Right lung (tissue), 2 donors: ENCODE measurements at regions not wholly inside any gene's neighbourhood (a gene's known extent, or its start where the extent isn't known, plus 50 kb on each side); places are given as distances from the start of the nearest gene placed in this dataset.

Source experiments
- DNase-seq, 2 donors: peaks; one replicate each; pipeline ENCODE4 v3.0.0-alpha.2; 2013

DNA sequence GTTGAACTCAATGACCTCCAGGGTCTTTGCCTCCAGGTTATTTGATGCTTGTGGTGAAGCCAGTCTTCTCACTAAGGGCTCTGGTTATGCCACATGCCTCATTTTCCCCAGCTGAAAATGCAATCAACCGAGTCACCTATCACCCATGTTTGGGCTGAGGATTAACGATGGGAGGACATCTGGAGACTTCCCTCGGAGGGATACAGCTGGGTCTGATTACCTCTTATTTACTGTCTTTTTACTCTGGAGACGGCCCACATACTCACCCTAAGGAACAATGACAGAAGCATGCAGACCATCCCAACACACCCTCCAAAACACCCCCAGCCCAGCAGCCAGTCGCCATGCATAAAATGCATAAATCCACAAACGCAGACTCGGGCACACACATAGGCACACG is 187.4 kb downstream of the OPA1 start:
- DNase-seq, result no peak

DNA sequence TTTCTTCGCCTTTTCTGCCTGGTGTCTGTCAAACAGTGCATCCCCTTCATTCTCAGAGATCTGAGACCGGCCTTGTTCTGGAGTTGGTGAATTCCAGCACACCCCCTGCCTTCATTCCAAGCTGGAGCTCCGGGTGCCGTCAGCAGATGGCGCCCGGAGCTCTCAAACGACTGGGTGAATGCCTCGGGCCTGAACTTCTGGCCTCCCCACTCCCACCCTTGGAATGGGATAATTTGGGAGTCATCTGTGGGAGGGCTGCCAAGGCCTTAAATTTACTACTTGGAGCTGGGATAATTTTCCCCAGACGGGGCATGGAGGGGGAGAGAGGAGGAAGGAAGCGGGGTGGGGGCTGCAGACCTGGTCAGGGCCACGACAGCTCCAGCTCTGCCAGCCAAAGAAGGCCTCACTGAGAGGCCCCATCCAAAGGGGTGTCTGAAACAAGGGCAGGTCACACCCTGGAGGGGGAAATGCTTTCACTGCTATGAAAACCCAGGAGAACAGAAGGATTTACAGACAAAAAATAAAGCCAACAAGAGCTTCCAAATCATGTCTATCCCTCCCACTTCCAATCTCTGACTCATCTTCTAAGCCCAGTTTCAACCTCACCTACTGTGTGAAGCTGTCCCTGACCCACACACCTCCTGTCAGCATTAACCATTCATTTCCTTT is 187.9 kb downstream of the OPA1 start:
- peak; percentile 75 to 82 for DNase-seq

DNA sequence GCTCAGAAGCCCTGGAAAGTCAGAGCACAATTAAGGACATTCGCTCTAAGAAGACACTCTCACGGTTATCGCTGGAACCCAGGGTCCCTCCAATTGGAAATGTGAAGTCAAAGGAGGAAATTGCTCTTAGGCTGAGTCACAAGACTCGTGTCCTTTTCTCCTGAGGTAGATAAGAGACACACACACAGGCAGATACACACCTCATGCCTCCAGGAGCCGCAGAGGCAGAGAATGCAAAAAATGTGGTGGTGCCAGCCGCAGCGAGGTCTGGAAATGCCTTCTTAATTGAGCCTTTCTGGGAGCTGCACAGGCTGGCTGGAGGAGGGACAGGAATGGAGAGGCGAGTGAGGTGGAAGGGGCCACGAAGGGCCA is 189.3 kb downstream of the OPA1 start:
- DNase-seq, result no peak

- no peak for DNase-seq
Observed at GRCh38 chr3:193782747-193783146, 189.7 kb downstream of the OPA1 start.

DNA sequence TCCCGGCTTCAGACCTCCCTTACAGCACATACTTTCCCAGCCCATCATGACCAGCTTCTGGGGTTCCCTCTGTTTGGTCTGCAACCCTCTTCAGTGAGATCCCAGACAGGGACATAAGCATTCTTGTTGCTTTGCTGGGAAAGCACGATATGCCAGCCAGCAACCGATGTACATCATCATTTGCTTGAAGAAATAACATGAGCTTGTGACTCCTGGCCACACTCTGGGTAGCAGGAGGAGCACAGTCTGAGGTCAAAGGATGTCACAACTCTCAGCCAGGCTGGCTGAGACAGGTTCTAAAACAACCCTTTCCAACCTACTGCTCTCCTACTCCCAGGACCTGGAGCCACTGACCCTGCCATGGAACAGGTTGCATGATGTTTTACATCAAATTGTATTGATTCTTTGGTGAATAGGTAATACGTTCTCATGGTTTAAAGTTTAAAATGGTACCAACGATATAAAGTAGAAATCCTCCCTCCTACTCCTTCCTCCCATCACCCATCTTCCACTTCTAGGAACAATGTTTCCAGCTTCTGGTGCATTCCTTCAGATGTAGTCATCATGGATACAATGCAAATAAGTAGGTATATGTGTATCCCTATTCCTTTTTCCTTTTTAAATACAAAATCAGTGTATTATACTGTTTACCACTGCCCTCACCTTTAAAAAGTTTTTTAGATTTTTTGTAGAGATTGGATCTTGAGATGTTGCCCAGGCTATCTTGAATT is 190.3 kb downstream of the OPA1 start:
- no peak for DNase-seq

- DNase-seq, result no peak
Observed at GRCh38 chr3:193784822-193785221, 191.8 kb downstream of the OPA1 start.

GRCh38 chr3:193787496-193787870 is 194.5 kb downstream of the OPA1 start:
- DNase-seq, result no peak

GRCh38 chr3:193788189-193788991 is 195.4 kb downstream of the OPA1 start:
- peak; percentile 66 to 73 for DNase-seq

DNA sequence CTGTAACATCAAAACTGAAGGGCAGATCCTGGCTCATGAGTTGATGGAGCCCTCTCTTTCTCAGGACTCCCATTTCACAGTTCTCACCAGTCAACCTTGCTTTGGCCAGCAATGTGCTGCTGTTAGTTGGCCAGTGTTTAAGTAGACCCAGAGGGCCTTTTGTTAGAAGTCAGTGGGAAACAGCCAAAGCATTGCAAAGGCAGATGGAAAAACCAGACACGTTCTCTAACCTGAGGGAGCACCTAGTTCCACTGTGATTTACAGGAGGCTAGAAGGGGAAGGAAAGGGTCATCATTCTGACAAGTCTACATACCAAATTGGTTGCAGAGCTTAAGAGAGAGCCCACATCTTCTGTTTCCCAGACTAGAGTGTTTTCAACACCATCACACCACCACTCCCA is 196.4 kb downstream of the OPA1 start:
- no peak for DNase-seq

- DNase-seq, result no peak
Observed at GRCh38 chr3:193790086-193790990, 197.3 kb downstream of the OPA1 start.

DNA sequence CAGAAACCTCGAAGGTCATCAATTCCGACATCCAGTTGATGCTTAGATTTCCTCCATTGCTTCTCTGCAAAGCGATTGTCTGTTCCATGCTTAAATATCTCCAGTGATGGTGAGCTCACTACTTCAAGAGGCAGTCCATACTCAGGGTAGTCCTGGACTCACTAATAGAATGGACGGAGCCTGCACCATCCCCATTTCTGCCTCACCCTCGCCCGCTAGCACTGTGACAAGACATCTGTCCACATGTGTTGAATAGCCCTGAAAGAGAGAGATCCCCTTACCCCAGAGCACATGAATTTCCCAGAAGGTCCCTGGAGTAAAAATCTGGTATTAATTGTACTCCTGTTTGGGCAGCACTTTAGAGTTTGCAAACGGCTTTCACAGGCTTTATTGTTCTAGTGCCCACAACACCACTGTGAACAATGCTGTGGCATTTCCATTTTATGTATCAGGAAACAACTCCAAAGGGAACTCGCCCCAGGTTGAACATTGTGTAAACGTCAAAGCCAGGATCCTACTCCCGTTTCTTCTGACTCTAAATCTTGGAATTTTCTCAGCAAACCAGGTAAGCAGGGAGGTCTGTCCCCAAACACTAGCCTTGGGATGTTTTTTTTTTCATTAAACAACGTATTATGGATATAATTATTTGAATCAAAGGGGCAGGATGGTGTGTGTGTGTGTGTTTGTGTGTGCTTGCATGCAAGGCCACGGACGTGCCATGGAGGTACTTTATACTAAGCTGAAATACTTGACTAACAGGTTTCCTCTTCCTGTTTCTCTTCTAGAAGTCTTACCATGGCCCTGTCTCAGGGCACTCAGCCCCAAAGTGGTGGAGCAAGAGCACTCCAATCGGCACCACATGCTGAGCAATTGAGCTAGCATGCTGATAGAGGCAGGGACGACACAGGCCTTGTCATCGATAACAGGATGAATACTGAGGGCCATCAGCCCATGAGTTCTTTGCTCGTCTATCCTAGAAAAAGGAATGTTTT is 198.3 kb downstream of the OPA1 start:
- DNase-seq, result peak; percentile 66 to 67

DNA sequence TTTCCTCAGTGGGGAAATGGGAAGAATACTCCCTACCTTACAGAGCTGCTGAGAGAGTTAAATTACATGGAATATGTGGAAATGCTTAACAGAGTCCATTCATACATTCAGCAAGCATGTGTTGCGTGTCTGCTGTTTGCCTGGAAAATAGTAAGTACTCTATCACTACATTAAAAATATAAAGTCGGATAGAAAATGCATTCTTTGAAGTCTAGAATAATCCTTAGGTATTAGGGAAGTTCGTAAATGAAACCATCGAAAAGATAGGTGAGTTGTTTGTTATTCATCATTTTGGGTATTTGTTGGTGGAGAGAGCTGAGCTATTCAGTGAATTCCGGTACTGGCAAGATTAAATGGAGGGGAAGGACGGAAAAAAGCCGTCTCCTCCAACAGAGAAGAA is 200.1 kb downstream of the OPA1 start:
- no peak for DNase-seq

GRCh38 chr3:193794002-193794881 is 201.2 kb downstream of the OPA1 start:
- DNase-seq, result no peak

GRCh38 chr3:193795062-193795690 is 202.2 kb downstream of the OPA1 start:
- no peak for DNase-seq

DNA sequence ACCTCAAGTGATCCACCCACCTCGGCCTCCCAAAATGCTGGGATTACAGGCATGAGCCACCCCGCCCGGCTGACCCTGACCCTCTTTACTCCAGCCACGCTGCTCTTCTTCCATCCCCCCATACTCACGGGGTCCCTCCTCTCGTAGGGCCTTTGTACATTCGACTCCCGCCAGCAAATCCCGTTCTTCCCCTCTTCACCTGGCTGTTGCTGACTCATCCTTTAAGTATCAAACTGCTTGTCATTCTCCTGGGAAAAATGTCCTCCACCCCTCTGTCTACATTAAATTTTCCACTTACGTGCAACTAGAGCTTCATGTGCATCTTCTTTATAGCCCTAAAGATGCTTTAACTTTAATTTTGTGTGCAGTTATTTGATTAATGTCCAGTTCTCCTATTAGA is 203.1 kb downstream of the OPA1 start:
- DNase-seq, result no peak

- no peak for DNase-seq
Observed at GRCh38 chr3:193797566-193797965, 204.6 kb downstream of the OPA1 start.

- DNase-seq, result no peak
Observed at GRCh38 chr3:193798051-193798450, 205.0 kb downstream of the OPA1 start.

- DNase-seq, result no peak
Observed at GRCh38 chr3:193800138-193801043, 207.4 kb downstream of the OPA1 start.
